Calu3 (cell line): ENCODE measurements at regions not wholly inside any gene's neighbourhood (a gene's known extent, or its start where the extent isn't known, plus 50 kb on each side); places are given as distances from the start of the nearest gene placed in this dataset.
"Not testable (repeated sequence)": the region's sequence is repeated elsewhere in the genome, so short reads cannot be mapped to it uniquely, and the experiment has no call there.

ENCODE experiments used
- BruUV-seq: library from RNA; stranded (reverse); fragments of 400-500 nt; replicated peaks from 2 replicates; lab custom pipeline; 2021; lab: Mats Ljungman, UMichigan
- CTCF ChIA-PET: fragments of 300-600 bp; sonication (Branson Sonifier 250); formaldehyde crosslinking; loops from one replicate; lab custom pipeline; 2022; ENCODE audit warnings: antibody characterized with exemption; lab: Charles Lee
- DNase-seq: peaks from one replicate; pipeline ENCODE4 v3.0.0; 2022
- H3K27ac Mint-ChIP-seq: one replicate; pipeline ENCODE4 v1.8.0; 2022; ENCODE audit warnings: mixed read lengths; ENCODE audit not compliant: unreplicated experiment
- H3K27me3 Mint-ChIP-seq: one replicate; pipeline ENCODE4 v1.8.0; 2022; ENCODE audit warnings: mixed read lengths; ENCODE audit not compliant: unreplicated experiment
- H3K36me3 Mint-ChIP-seq: one replicate; pipeline ENCODE4 v1.8.0; 2022; ENCODE audit warnings: mild to moderate bottlenecking, moderate library complexity, mixed read lengths; ENCODE audit not compliant: insufficient read depth, unreplicated experiment
- H3K4me1 Mint-ChIP-seq: one replicate; pipeline ENCODE4 v1.8.0; 2022; ENCODE audit warnings: mild to moderate bottlenecking, low read depth, mixed read lengths; ENCODE audit not compliant: unreplicated experiment
- H3K4me3 Mint-ChIP-seq: one replicate; pipeline ENCODE4 v1.8.0; 2022; ENCODE audit warnings: mild to moderate bottlenecking, low read depth, moderate library complexity, mixed read lengths; ENCODE audit not compliant: unreplicated experiment
- H3K9me3 Mint-ChIP-seq: one replicate; pipeline ENCODE4 v1.8.0; 2022; ENCODE audit warnings: low read depth, mixed read lengths; ENCODE audit not compliant: unreplicated experiment
- intact Hi-C: fragments of 100-400 bp; cut with micrococcal nuclease; formaldehyde crosslinking; loops from one replicate; pipeline ENCODE4 v1.10.0; 2022; ENCODE audit not compliant: unreplicated experiment
- TF ChIP-seq, protein P1 (sequence below): fragments of 200-600 bp; IDR thresholded peaks from one replicate; pipeline ENCODE4 v1.8.0; 2022; ENCODE audit warnings: antibody characterized with exemption; ENCODE audit not compliant: unreplicated experiment

DNA sequence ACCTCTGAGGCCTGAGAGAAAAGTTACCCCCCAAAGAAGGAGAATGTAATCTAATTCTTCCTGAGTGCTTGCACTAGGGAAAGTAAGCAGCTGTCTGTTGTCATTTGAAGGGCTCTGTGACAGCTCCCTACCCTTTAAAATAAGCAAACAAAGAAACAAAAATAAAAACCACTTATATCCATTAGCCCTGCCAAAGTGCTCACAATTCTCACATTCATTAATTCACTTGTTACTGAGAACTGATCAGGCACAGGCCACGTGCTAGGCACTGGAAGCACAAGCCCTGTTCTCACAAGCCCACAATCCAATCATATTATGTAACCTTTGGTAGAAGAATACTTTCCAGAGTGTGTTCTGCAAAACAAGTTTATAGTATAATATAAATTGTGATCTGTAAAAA is 199.4 kb downstream of the ZC3H11B start:
- no peaks in the 10 kb centered on the region for H3K9me3 Mint-ChIP-seq
- TF ChIP-seq, protein P1, sequence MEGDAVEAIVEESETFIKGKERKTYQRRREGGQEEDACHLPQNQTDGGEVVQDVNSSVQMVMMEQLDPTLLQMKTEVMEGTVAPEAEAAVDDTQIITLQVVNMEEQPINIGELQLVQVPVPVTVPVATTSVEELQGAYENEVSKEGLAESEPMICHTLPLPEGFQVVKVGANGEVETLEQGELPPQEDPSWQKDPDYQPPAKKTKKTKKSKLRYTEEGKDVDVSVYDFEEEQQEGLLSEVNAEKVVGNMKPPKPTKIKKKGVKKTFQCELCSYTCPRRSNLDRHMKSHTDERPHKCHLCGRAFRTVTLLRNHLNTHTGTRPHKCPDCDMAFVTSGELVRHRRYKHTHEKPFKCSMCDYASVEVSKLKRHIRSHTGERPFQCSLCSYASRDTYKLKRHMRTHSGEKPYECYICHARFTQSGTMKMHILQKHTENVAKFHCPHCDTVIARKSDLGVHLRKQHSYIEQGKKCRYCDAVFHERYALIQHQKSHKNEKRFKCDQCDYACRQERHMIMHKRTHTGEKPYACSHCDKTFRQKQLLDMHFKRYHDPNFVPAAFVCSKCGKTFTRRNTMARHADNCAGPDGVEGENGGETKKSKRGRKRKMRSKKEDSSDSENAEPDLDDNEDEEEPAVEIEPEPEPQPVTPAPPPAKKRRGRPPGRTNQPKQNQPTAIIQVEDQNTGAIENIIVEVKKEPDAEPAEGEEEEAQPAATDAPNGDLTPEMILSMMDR, result no peak
- no peaks in the 10 kb centered on the region for H3K36me3 Mint-ChIP-seq
- CTCF ChIA-PET, result no interaction called here
- H3K27me3 Mint-ChIP-seq, result no peaks in the 10 kb centered on the region
- no peak overlapping the region for H3K27ac Mint-ChIP-seq
- DNase-seq, result no peak
- BruUV-seq, result no TSS peak
- peaks cover 2% of the 10 kb centered on the region for H3K4me1 Mint-ChIP-seq
- intact Hi-C loops, result loop anchor here (10.0 kb wide), 2 partner anchors 209 to 401 kb away; no protein-coding TSS in a partner anchor
- no peak overlapping the region for H3K4me3 Mint-ChIP-seq

DNA sequence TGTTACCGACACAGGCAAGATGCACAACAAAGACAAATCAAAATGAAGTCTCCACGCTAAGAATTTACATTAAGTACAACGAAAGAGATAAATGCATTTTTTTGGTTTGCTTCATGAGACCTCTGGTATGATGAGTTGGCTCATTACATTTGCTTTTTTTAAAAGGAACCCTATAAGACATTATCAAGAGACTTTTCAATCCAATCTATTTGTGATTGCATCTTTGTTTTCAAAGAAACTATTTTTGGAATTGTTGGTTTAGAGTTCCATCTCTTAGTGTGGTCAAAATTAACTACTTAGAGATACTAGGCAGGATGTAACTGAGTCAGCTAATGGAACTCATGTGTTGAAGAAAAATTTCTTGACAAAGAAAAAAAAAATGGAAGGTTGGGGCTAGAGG is 200.1 kb downstream of the ZC3H11B start:
- no peak overlapping the region for H3K27ac Mint-ChIP-seq
- CTCF ChIA-PET, result no interaction called here
- intact Hi-C loops, result loop anchor here (10.0 kb wide), 2 partner anchors 208 to 402 kb away; no protein-coding TSS in a partner anchor
- no peaks in the 10 kb centered on the region for H3K27me3 Mint-ChIP-seq
- DNase-seq, result no peak
- no peaks in the 10 kb centered on the region for H3K9me3 Mint-ChIP-seq
- no peak overlapping the region for H3K4me3 Mint-ChIP-seq
- no TSS peak for BruUV-seq
- no peaks in the 10 kb centered on the region for H3K36me3 Mint-ChIP-seq
- TF ChIP-seq, protein P1, result no peak
- H3K4me1 Mint-ChIP-seq, result no peaks in the 10 kb centered on the region

DNA sequence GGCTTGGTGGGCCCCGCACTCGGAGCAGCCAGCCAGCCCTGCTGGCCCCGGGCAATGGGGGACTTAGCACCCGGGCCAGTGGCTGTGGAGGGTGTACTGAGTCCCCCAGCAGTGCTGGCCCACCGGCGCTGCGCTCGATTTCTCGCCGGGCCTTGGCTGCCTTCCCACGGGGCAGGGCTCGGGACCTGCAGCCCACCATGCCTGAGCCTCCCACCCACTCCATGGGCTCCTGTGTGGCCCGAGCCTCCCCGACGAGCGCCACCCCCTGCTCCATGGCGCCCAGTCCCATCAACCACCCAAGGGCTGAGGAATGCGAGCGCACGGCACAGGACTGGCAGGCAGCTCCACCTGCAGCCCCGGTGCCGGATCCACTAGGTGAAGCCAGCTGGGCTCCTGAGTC is 202.2 kb downstream of the ZC3H11B start:
- DNase-seq, BruUV-seq, H3K27ac Mint-ChIP-seq, H3K27me3 Mint-ChIP-seq, H3K4me3 Mint-ChIP-seq, H3K36me3 Mint-ChIP-seq, H3K9me3 Mint-ChIP-seq, H3K4me1 Mint-ChIP-seq, CTCF ChIA-PET: not testable (repeated sequence)
- intact Hi-C loops, result loop anchor here (10.0 kb wide), 2 partner anchors 206 to 404 kb away; no protein-coding TSS in a partner anchor

DNA sequence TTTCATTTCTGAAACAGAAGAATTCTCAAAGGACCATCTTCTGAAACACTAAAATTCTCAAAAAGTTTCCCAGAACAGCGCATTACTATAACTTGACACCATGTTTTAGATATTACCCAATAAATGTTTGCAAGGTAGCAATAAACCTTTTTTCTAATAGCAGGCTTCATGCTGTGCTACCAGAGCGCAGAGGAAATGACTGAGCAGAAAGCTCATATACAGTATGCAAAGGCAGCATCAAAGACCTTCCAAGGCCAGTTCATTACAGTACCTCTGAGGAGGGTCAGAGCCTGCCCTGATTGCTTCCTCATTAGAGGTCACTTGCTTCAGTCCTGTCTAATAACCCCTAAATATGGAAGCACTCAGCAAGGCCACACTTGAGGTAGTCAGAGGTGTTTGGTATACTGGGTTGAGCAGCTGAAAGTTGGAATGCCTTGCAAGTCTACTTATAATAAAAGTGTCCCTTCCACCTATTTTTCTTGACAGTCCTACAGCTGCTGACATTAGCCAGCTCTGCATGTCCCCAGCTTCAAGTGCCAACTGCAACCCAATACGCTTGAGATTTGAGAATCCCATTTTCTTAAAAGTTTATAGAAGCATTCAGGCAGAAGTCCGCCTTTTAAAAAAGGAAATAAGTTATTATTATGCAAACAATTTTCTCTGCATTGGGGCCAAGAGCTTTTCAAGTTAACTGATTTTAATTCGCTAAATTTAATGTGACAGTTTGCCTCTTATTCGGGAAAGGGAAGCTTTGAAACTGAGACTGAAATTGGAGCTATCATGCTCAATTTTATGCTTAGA is 207.2 kb downstream of the ZC3H11B start:
- H3K4me3 Mint-ChIP-seq, result no peak overlapping the region
- intact Hi-C loops, result no loop called here
- no peaks in the 10 kb centered on the region for H3K27me3 Mint-ChIP-seq
- no TSS peak for BruUV-seq
- H3K27ac Mint-ChIP-seq, result no peak overlapping the region
- no peaks in the 10 kb centered on the region for H3K9me3 Mint-ChIP-seq
- CTCF ChIA-PET, result no interaction called here
- no peak for DNase-seq
- TF ChIP-seq, protein P1, result no peak
- H3K4me1 Mint-ChIP-seq, result peaks cover 30% of the 10 kb centered on the region
- H3K36me3 Mint-ChIP-seq, result no peaks in the 10 kb centered on the region

DNA sequence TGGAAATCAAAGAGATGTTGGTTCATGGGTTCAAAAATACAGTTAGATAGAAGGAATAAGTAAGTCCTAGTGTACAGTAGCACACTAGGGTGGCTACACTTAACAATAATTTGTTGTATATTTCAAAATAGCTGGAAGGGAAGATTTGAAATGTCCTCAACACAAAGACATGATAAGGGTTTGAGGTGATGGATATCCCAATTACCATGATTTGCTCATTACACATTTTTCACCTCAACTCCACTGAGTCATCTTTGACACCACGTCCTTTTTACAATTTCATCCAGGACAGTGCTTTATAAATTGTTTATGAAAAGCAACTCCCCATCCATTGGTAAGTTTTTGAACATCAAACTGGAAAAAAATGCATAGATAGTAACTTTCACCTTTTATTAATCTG is 208.3 kb downstream of the ZC3H11B start:
- BruUV-seq, result no TSS peak
- no peaks in the 10 kb centered on the region for H3K27me3 Mint-ChIP-seq

More for the DNA sequence above, 208.3 kb downstream of the ZC3H11B start:
- Mint-ChIP-seq H3K36me3 (no peaks in the 10 kb centered on the region), H3K27ac (peak overlapping the region; percentile 45), H3K9me3 (peaks cover 3% of the 10 kb centered on the region), H3K4me3 (no peak overlapping the region), H3K4me1 (peaks cover 30% of the 10 kb centered on the region)
- intact Hi-C loops, result no loop called here
- CTCF ChIA-PET, result interaction anchor here (0.6 kb wide), 1 partner anchor 507 kb away, joined by 3 read pairs; no protein-coding TSS in a partner anchor
- no peak for DNase-seq
- TF ChIP-seq, protein P1, result no peak
